Natural killer cell (primary cell): ENCODE measurements at regions not wholly inside any gene's neighbourhood (a gene's known extent, or its start where the extent isn't known, plus 50 kb on each side); places are given as distances from the start of the nearest gene placed in this dataset.

ENCODE experiments used
- ATAC-seq, 3 donors: fragments of 150-1000 bp in 2 of 3; fragments of 200-7000 bp in 1 of 3; cut with Tn5 transposase; 1 replicate in 1 of 3; 2 replicates in 2 of 3; pipeline ENCODE4 v1.10.0; 2021; ENCODE audit warnings: mild to moderate bottlenecking in 2 of 3, moderate library complexity in 2 of 3
- DNase-seq, 2 donors: peaks; one replicate each; pipeline versions ENCODE4 v3.0.0 to v3.0.0-alpha.2; 2013 to 2021; ENCODE audit warnings: mixed read lengths in 1 of 2
- H3K27ac ChIP-seq: one replicate; pipeline ENCODE4 v1.5.1; 2013; ENCODE audit warnings: mild to moderate bottlenecking, low read length
- H3K27me3 ChIP-seq: one replicate; pipeline ENCODE4 v1.6.1; 2013; ENCODE audit warnings: low read length; ENCODE audit not compliant: control insufficient read depth, insufficient read depth
- H3K36me3 ChIP-seq: one replicate; pipeline ENCODE4 v1.6.1; 2013; ENCODE audit warnings: low read length; ENCODE audit not compliant: control insufficient read depth, insufficient read depth
- H3K4me1 ChIP-seq: one replicate; pipeline ENCODE4 v1.6.1; 2013; ENCODE audit warnings: low read length; ENCODE audit not compliant: control insufficient read depth, insufficient read depth
- H3K4me3 ChIP-seq: one replicate; pipeline ENCODE4 v1.5.1; 2013; ENCODE audit warnings: low read length
- H3K9me3 ChIP-seq: one replicate; pipeline ENCODE4 v1.6.1; 2013; ENCODE audit warnings: low read length; ENCODE audit not compliant: control insufficient read depth, insufficient read depth
- H3K27ac Mint-ChIP-seq, 2 donors: one replicate each; pipeline ENCODE4 v1.8.0; 2022; ENCODE audit warnings: mild to moderate bottlenecking in 2 of 2, mixed read lengths in 2 of 2, moderate library complexity in 1 of 2
- H3K27me3 Mint-ChIP-seq, 2 donors: one replicate each; pipeline ENCODE4 v1.8.0; 2022; ENCODE audit warnings: low read depth in 2 of 2, mixed read lengths in 2 of 2
- H3K36me3 Mint-ChIP-seq: one replicate; pipeline ENCODE4 v1.8.0; 2022; ENCODE audit warnings: mixed read lengths
- H3K4me1 Mint-ChIP-seq, 2 donors: one replicate each; pipeline ENCODE4 v1.8.0; 2022; ENCODE audit warnings: mixed read lengths in 2 of 2
- H3K4me3 Mint-ChIP-seq: one replicate; pipeline ENCODE4 v1.8.0; 2022; ENCODE audit warnings: mild to moderate bottlenecking, moderate library complexity, mixed read lengths
- H3K9me3 Mint-ChIP-seq, 2 donors: one replicate each; pipeline ENCODE4 v1.8.0; 2022; ENCODE audit warnings: mixed read lengths in 2 of 2
- CTCF ChIP-seq: fragments of 200-600 bp; IDR thresholded peaks from one replicate; pipeline ENCODE4 v1.8.0; 2022; ENCODE audit warnings: antibody characterized with exemption
- WGBS: methylation state at CpG from one replicate; pipeline ENCODE4 v1.1.7; 2013; ENCODE audit warnings: missing lambda C conversion rate; ENCODE audit not compliant: insufficient coverage; 5-methylcytosine and 5-hydroxymethylcytosine counted together
- intact Hi-C: fragments of 100-400 bp; cut with micrococcal nuclease; formaldehyde crosslinking; loops from one replicate; pipeline ENCODE4 v1.14.2; 2022

- WGBS: 77% methylated on average over 3 of the region's 3 CpGs
- H3K36me3 Mint-ChIP-seq: no peaks in the 10 kb centered on the region
- H3K27ac ChIP-seq: no peak overlapping the region
Observed at GRCh38 chr1:58030456-58030855, 516.1 kb downstream of the OMA1 start.

GRCh38 chr1:58017641-58018040 is 528.9 kb downstream of the OMA1 start:
- Histone ChIP-seq H3K9me3 (no peaks in the 10 kb centered on the region), H3K27me3 (no peaks in the 10 kb centered on the region), H3K36me3 (no peaks in the 10 kb centered on the region), H3K4me1 (no peaks in the 10 kb centered on the region), H3K27ac (no peak overlapping the region), H3K4me3 (no peak overlapping the region)
- Mint-ChIP-seq H3K4me3 (no peak overlapping the region), H3K36me3 (no peaks in the 10 kb centered on the region), H3K27me3 (peaks cover 0 to 4% of the 10 kb centered on the region in 2 donors), H3K4me1 (no peaks in the 10 kb centered on the region), H3K27ac (no peak overlapping the region), H3K9me3 (no peaks in the 10 kb centered on the region)
- intact Hi-C loops: no loop called here
- no peak for DNase-seq
- no peak for TF ChIP-seq CTCF
- no peak for ATAC-seq
- 90% methylated on average over 3 of the region's 3 CpGs for WGBS

More at GRCh38 chr1:58030456-58030855, 516.1 kb downstream of the OMA1 start:
- Mint-ChIP-seq H3K27ac (no peak overlapping the region), H3K27me3 (peaks cover 14 to 32% of the 10 kb centered on the region in 2 donors), H3K4me1 (no peaks in the 10 kb centered on the region), H3K9me3 (no peaks in the 10 kb centered on the region), H3K4me3 (no peak overlapping the region)
- DNase-seq (no peak), ATAC-seq (no peak)
- Histone ChIP-seq H3K9me3 (no peaks in the 10 kb centered on the region), H3K27me3 (no peaks in the 10 kb centered on the region), H3K36me3 (no peaks in the 10 kb centered on the region), H3K4me1 (no peaks in the 10 kb centered on the region), H3K4me3 (no peak overlapping the region)
- TF ChIP-seq CTCF: no peak
- intact Hi-C loops: no loop called here

- Mint-ChIP-seq H3K4me1 (no peaks in the 10 kb centered on the region), H3K4me3 (no peak overlapping the region), H3K36me3 (no peaks in the 10 kb centered on the region), H3K27me3 (no peaks in the 10 kb centered on the region), H3K27ac (no peak overlapping the region), H3K9me3 (no peaks in the 10 kb centered on the region)
- WGBS: 72% methylated on average over 3 of the region's 3 CpGs
- ATAC-seq: no peak
- Histone ChIP-seq H3K4me1 (no peaks in the 10 kb centered on the region), H3K27me3 (no peaks in the 10 kb centered on the region), H3K9me3 (no peaks in the 10 kb centered on the region), H3K36me3 (no peaks in the 10 kb centered on the region), H3K27ac (no peak overlapping the region), H3K4me3 (no peak overlapping the region)
- no peak for TF ChIP-seq CTCF
- intact Hi-C loops: no loop called here
- no peak for DNase-seq
Observed at GRCh38 chr1:58013237-58013636, 533.3 kb downstream of the OMA1 start.

- Mint-ChIP-seq H3K4me1 (no peaks in the 10 kb centered on the region), H3K27ac (no peak overlapping the region), H3K27me3 (no peaks in the 10 kb centered on the region), H3K9me3 (no peaks in the 10 kb centered on the region), H3K36me3 (no peaks in the 10 kb centered on the region), H3K4me3 (no peak overlapping the region)
- H3K4me1 ChIP-seq: no peaks in the 10 kb centered on the region
- ATAC-seq: no peak
- DNase-seq: no peak
- no peak overlapping the region for H3K27ac ChIP-seq
- no peaks in the 10 kb centered on the region for H3K9me3 ChIP-seq
- H3K36me3 ChIP-seq: no peaks in the 10 kb centered on the region
- WGBS: 92% methylated on average over 1 of the region's 1 CpG
- H3K4me3 ChIP-seq: no peak overlapping the region
- H3K27me3 ChIP-seq: no peaks in the 10 kb centered on the region
- intact Hi-C loops: no loop called here
- no peak for TF ChIP-seq CTCF
Observed at GRCh38 chr1:58011978-58012377, 534.5 kb downstream of the OMA1 start.
